Prostate gland (tissue), 2 donors: ENCODE measurements at regions not wholly inside any gene's neighbourhood (a gene's known extent, or its start where the extent isn't known, plus 50 kb on each side); places are given as distances from the start of the nearest gene placed in this dataset.

ENCODE experiments used
- POLR2A ChIP-seq: fragments of 450-650 bp; IDR thresholded peaks from one replicate; pipeline ENCODE4 v1.6.1; 2016; ENCODE audit warnings: antibody characterized with exemption, mild to moderate bottlenecking
- TF ChIP-seq, protein P1 (sequence below), 4 experiments: fragments of 200-600 bp in 2 of 4; fragments of 450-650 bp in 2 of 4; sonication (generic) in 2 of 4; IDR thresholded peaks; 1 replicate in 3 of 4; 2 replicates in 1 of 4; pipeline ENCODE4 v1.5.1; 2016 to 2019; ENCODE audit warnings: antibody characterized with exemption in 4 of 4, mild to moderate bottlenecking in 2 of 4, moderate library complexity in 2 of 4

DNA sequence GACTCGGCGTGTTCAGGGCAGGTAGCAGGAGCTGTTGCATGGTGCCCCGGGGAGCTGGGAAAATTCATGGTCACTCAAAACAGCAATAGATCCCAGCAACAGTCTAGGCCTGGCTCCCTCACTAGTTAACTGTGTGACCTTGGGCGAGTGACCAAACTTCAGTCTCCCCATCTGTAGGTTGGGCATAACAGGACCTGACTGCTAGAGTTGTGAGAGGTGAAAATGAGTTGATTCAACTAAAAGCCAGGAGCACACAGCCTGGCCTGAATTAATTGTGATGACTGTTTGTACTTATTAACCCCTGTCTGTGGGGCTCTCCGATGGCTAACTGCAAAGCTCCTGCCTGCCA lies 306.9 kb downstream of the SOX9 start:
- TF ChIP-seq POLR2A = no peak
- TF ChIP-seq, protein P1, sequence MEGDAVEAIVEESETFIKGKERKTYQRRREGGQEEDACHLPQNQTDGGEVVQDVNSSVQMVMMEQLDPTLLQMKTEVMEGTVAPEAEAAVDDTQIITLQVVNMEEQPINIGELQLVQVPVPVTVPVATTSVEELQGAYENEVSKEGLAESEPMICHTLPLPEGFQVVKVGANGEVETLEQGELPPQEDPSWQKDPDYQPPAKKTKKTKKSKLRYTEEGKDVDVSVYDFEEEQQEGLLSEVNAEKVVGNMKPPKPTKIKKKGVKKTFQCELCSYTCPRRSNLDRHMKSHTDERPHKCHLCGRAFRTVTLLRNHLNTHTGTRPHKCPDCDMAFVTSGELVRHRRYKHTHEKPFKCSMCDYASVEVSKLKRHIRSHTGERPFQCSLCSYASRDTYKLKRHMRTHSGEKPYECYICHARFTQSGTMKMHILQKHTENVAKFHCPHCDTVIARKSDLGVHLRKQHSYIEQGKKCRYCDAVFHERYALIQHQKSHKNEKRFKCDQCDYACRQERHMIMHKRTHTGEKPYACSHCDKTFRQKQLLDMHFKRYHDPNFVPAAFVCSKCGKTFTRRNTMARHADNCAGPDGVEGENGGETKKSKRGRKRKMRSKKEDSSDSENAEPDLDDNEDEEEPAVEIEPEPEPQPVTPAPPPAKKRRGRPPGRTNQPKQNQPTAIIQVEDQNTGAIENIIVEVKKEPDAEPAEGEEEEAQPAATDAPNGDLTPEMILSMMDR (IDR thresholded peaks at IDR 0.05) = no peak
